H9 (cell line): ENCODE measurements at regions not wholly inside any gene's neighbourhood (a gene's known extent, or its start where the extent isn't known, plus 50 kb on each side); places are given as distances from the start of the nearest gene placed in this dataset.

Source experiments
- DNase-seq: peaks from one replicate; pipeline ENCODE4 v3.0.0-alpha.2; 2017
- H2AFZ ChIP-seq: one replicate; pipeline ENCODE4 v1.6.1; 2013; ENCODE audit warnings: mild to moderate bottlenecking, low read length, control low read depth, moderate library complexity
- H2AK5ac ChIP-seq: 2 replicates; pipeline ENCODE4 v1.6.1; 2013; ENCODE audit warnings: low read length, control low read depth, mixed read lengths; ENCODE audit not compliant: insufficient read length
- H2BK120ac ChIP-seq: one replicate; pipeline ENCODE4 v1.6.1; 2013; ENCODE audit warnings: low read depth, mild to moderate bottlenecking, low read length, control low read depth, inconsistent platforms; ENCODE audit not compliant: poor library complexity, severe bottlenecking
- H2BK12ac ChIP-seq: 2 replicates; pipeline ENCODE4 v1.6.1; 2013; ENCODE audit warnings: low read length, control low read depth, mixed read lengths, low read depth; ENCODE audit not compliant: insufficient read length
- H2BK15ac ChIP-seq: 2 replicates; pipeline ENCODE4 v1.6.1; 2013; ENCODE audit warnings: low read depth, low read length, control low read depth
- H2BK20ac ChIP-seq: one replicate; pipeline ENCODE4 v1.6.1; 2013; ENCODE audit warnings: low read depth, mild to moderate bottlenecking, low read length, control low read depth, inconsistent platforms; ENCODE audit not compliant: poor library complexity, severe bottlenecking
- H2BK5ac ChIP-seq: 2 replicates; pipeline ENCODE4 v1.6.1; 2013; ENCODE audit warnings: low read length, control low read depth, mixed read lengths; ENCODE audit not compliant: insufficient read length
- H3K14ac ChIP-seq: 2 replicates; pipeline ENCODE4 v1.6.1; 2013; ENCODE audit warnings: low read length, control low read depth; ENCODE audit not compliant: insufficient read depth
- H3K18ac ChIP-seq: 2 replicates; pipeline ENCODE4 v1.6.1; 2013; ENCODE audit warnings: low read depth, mild to moderate bottlenecking, mixed read lengths, low read length, control low read depth; ENCODE audit not compliant: insufficient read length
- H3K23ac ChIP-seq: 2 replicates; pipeline ENCODE4 v1.6.1; 2013; ENCODE audit warnings: low read length, control low read depth, mixed read lengths, low read depth; ENCODE audit not compliant: insufficient read length
- H3K23me2 ChIP-seq: 2 replicates; pipeline ENCODE4 v1.6.1; 2013; ENCODE audit warnings: low read depth, mild to moderate bottlenecking, mixed read lengths, low read length, control low read depth; ENCODE audit not compliant: insufficient read length, poor library complexity, severe bottlenecking
- H3K27ac ChIP-seq: 2 replicates; pipeline ENCODE4 v1.5.1; 2013; ENCODE audit warnings: low read length, control low read depth, mixed read lengths, low read depth; ENCODE audit not compliant: insufficient read length
- H3K27me3 ChIP-seq: 2 replicates; pipeline ENCODE4 v1.6.1; 2013; ENCODE audit warnings: low read length, control low read depth, inconsistent platforms; ENCODE audit not compliant: insufficient read depth
- H3K4ac ChIP-seq: 2 replicates; pipeline ENCODE4 v1.6.1; 2013; ENCODE audit warnings: low read depth, mild to moderate bottlenecking, control low read depth, inconsistent platforms, low read length, moderate library complexity
- H3K4me1 ChIP-seq: 2 replicates; pipeline ENCODE4 v1.6.1; 2013; ENCODE audit warnings: low read length, control low read depth, inconsistent platforms; ENCODE audit not compliant: insufficient read depth
- H3K4me2 ChIP-seq: 2 replicates; pipeline ENCODE4 v1.6.1; 2013; ENCODE audit warnings: low read length, control low read depth, mixed read lengths; ENCODE audit not compliant: insufficient read length, insufficient read depth
- H3K56ac ChIP-seq: 2 replicates; pipeline ENCODE4 v1.6.1; 2013; ENCODE audit warnings: low read depth, mild to moderate bottlenecking, mixed read lengths, low read length, control low read depth; ENCODE audit not compliant: insufficient read length
- H3K79me1 ChIP-seq: 2 replicates; pipeline ENCODE4 v1.6.1; 2013; ENCODE audit warnings: low read depth, mild to moderate bottlenecking, moderate library complexity, low read length, control low read depth, inconsistent platforms; ENCODE audit not compliant: insufficient read depth, poor library complexity, severe bottlenecking
- H3K79me2 ChIP-seq: 2 replicates; pipeline ENCODE4 v1.6.1; 2013; ENCODE audit warnings: low read length, control low read depth, inconsistent platforms; ENCODE audit not compliant: insufficient read depth
- H3K9ac ChIP-seq: 2 replicates; pipeline ENCODE4 v1.6.1; 2013; ENCODE audit warnings: low read length, control low read depth, mixed read lengths; ENCODE audit not compliant: insufficient read length; ENCODE audit errors: extremely low read depth
- H3K9me3 ChIP-seq: one replicate; pipeline ENCODE4 v1.6.1; 2013; ENCODE audit warnings: low read depth, low read length, inconsistent platforms; ENCODE audit not compliant: control insufficient read depth
- H3T11ph ChIP-seq: one replicate; pipeline ENCODE4 v1.6.1; 2013; ENCODE audit warnings: mild to moderate bottlenecking, low read length, control low read depth, inconsistent platforms
- H4K20me1 ChIP-seq: one replicate; pipeline ENCODE4 v1.6.1; 2013; ENCODE audit not compliant: control insufficient read depth, insufficient read length, insufficient read depth
- H4K5ac ChIP-seq: 2 replicates; pipeline ENCODE4 v1.6.1; 2013; ENCODE audit warnings: low read depth, mild to moderate bottlenecking, mixed read lengths, low read length, control low read depth; ENCODE audit not compliant: insufficient read length
- H4K8ac ChIP-seq: replicated peaks from 2 replicates; pipeline ENCODE4 v1.6.1; 2013; ENCODE audit warnings: low read length, control low read depth, mixed read lengths, low read depth; ENCODE audit not compliant: insufficient read length
- H4K91ac ChIP-seq: 2 replicates; pipeline ENCODE4 v1.6.1; 2013; ENCODE audit warnings: low read depth, mild to moderate bottlenecking, moderate library complexity, mixed read lengths, low read length, control low read depth; ENCODE audit not compliant: insufficient read length
- H3K27ac Mint-ChIP-seq, 3 experiments: 2 replicates in 2 of 3; 3 replicates in 1 of 3; pipeline ENCODE4 v1.8.0; 2020 to 2021; ENCODE audit warnings: mixed read lengths in 3 of 3, mild to moderate bottlenecking in 1 of 3, moderate library complexity in 1 of 3
- H3K27me3 Mint-ChIP-seq: 2 replicates; pipeline ENCODE4 v1.8.0; 2021; ENCODE audit warnings: low read depth, mild to moderate bottlenecking, moderate library complexity, mixed read lengths
- H3K36me3 Mint-ChIP-seq, 3 experiments: 2 replicates in 2 of 3; 3 replicates in 1 of 3; pipeline ENCODE4 v1.8.0; 2020 to 2021; ENCODE audit warnings: low read depth in 3 of 3, mixed read lengths in 3 of 3; ENCODE audit not compliant: insufficient read depth in 1 of 3
- H3K4me1 Mint-ChIP-seq, 2 experiments: 2 replicates each; pipeline ENCODE4 v1.8.0; 2020; ENCODE audit warnings: mixed read lengths in 2 of 2
- H3K4me3 Mint-ChIP-seq, 2 experiments: 2 replicates in 1 of 2; 3 replicates in 1 of 2; pipeline ENCODE4 v1.8.0; 2020 to 2021; ENCODE audit warnings: mild to moderate bottlenecking in 2 of 2, mixed read lengths in 2 of 2, moderate library complexity in 1 of 2
- H3K9me3 Mint-ChIP-seq, 2 experiments: 2 replicates in 1 of 2; 3 replicates in 1 of 2; pipeline ENCODE4 v1.8.0; 2020; ENCODE audit warnings: mild to moderate bottlenecking in 2 of 2, mixed read lengths in 2 of 2, moderate library complexity in 1 of 2
- WGBS: extraction: QIAGEN DNeasy Blood & Tissue Kit; methylation state at CpG from one replicate; pipeline ENCODE4 v1.1.7; 2013; ENCODE audit warnings: missing lambda C conversion rate, low lambda C conversion rate, mixed read lengths; ENCODE audit not compliant: insufficient read length; ENCODE audit errors: extremely low coverage; 5-methylcytosine and 5-hydroxymethylcytosine counted together
- TF ChIP-seq, protein P1 (sequence below): fragments of 200-600 bp; sonication (generic); conservative IDR thresholded peaks from 3 replicates; pipeline ENCODE4 v1.8.0; 2021; ENCODE audit warnings: antibody characterized with exemption, mild to moderate bottlenecking

DNA sequence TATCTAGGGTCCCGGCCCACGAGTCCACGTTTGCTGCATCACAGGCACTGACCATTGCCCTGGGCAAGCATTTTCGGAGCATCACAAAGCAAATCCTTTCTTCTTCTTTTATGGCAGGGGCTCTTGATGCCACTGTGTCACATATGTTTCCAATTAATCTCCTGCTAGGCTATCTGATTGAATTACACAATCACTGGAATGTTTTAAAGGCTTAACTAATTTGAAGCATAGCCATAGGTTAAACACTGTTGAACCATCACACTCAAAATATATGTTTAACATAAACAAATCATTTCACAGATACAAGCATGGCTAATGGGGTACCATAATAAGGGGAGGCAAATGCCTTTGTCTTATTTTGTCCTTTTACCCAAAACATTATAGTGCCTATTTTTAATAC, 338.3 kb downstream of the POU4F1 start:
- no peaks in the 10 kb centered on the region for H3K27me3 ChIP-seq
- Mint-ChIP-seq H3K9me3 (peaks cover 7 to 10% of the 10 kb centered on the region in 2 experiments; a peak in 4 of 5 replicates), H3K4me1 (no peaks in the 10 kb centered on the region), H3K4me3 (no peak overlapping the region), H3K36me3 (peaks cover 0 to 4% (median 4%) of the 10 kb centered on the region in 3 experiments; a peak in 1 of 7 replicates), H3K27me3 (peaks cover 1% of the 10 kb centered on the region; the same call in 1 of the 2 replicates), H3K27ac (no peak overlapping the region)
- H2AFZ ChIP-seq = no peak overlapping the region
- no peak overlapping the region for H3K4me2 ChIP-seq
- H3K79me2 ChIP-seq = no peaks in the 10 kb centered on the region
- H4K91ac ChIP-seq = no peak overlapping the region
- H3K4ac ChIP-seq = no peak overlapping the region
- H3K18ac ChIP-seq = no peak overlapping the region
- no peak overlapping the region for H2BK12ac ChIP-seq
- H2AK5ac ChIP-seq = no peak overlapping the region
- no peak overlapping the region for H3K14ac ChIP-seq
- WGBS = no CpG with 5 or more reads among the region's 4 CpGs
- no peak overlapping the region for H3K23ac ChIP-seq
- H2BK15ac ChIP-seq = no peak overlapping the region
- no peaks in the 10 kb centered on the region for H3K9me3 ChIP-seq
- no peak overlapping the region for H2BK120ac ChIP-seq
- H3K56ac ChIP-seq = no peak overlapping the region
- H2BK20ac ChIP-seq = no peak overlapping the region
- H3K27ac ChIP-seq = no peak overlapping the region
- no peaks in the 10 kb centered on the region for H3K79me1 ChIP-seq
- no peaks in the 10 kb centered on the region for H4K20me1 ChIP-seq
- H3K23me2 ChIP-seq = no peaks in the 10 kb centered on the region
- H2BK5ac ChIP-seq = no peak overlapping the region
- DNase-seq = no peak
- H3T11ph ChIP-seq = no peak overlapping the region
- no peak overlapping the region for H4K8ac ChIP-seq
- H3K4me1 ChIP-seq = no peaks in the 10 kb centered on the region
- H4K5ac ChIP-seq = no peak overlapping the region
- H3K9ac ChIP-seq = no peak overlapping the region
- TF ChIP-seq, protein P1, sequence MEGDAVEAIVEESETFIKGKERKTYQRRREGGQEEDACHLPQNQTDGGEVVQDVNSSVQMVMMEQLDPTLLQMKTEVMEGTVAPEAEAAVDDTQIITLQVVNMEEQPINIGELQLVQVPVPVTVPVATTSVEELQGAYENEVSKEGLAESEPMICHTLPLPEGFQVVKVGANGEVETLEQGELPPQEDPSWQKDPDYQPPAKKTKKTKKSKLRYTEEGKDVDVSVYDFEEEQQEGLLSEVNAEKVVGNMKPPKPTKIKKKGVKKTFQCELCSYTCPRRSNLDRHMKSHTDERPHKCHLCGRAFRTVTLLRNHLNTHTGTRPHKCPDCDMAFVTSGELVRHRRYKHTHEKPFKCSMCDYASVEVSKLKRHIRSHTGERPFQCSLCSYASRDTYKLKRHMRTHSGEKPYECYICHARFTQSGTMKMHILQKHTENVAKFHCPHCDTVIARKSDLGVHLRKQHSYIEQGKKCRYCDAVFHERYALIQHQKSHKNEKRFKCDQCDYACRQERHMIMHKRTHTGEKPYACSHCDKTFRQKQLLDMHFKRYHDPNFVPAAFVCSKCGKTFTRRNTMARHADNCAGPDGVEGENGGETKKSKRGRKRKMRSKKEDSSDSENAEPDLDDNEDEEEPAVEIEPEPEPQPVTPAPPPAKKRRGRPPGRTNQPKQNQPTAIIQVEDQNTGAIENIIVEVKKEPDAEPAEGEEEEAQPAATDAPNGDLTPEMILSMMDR = no peak
